WERI-Rb-1 (cell line): ENCODE measurements at regions not wholly inside any gene's neighbourhood (a gene's known extent, or its start where the extent isn't known, plus 50 kb on each side); places are given as distances from the start of the nearest gene placed in this dataset.
A peak's percentile ranks its signal among the peaks of the same experiment; 100 is the strongest.

Experiments used
- DNase-seq: peaks from one replicate; pipeline ENCODE4 v3.0.0-alpha.2; 2020
- H3K27ac ChIP-seq: fragments of 250-450 bp; sonication (Bioruptor Pico); 2 replicates; pipeline ENCODE4 v1.5.1; 2020; ENCODE audit warnings: mild to moderate bottlenecking, moderate library complexity
- H3K27me3 ChIP-seq: fragments of 250-450 bp; sonication (Bioruptor Pico); 2 replicates; pipeline ENCODE4 v1.5.1; 2021; ENCODE audit warnings: mild to moderate bottlenecking, low read depth, moderate library complexity; ENCODE audit not compliant: insufficient read depth, severe bottlenecking
- H3K36me3 ChIP-seq: fragments of 250-450 bp; sonication (Bioruptor Pico); 2 replicates; pipeline ENCODE4 v1.5.1; 2020; ENCODE audit warnings: mild to moderate bottlenecking, moderate library complexity
- H3K4me3 ChIP-seq: 2 replicates; pipeline ENCODE4 v1.5.1; 2011; ENCODE audit warnings: low read depth, mild to moderate bottlenecking, control low read depth, low read length
- H3K9me3 ChIP-seq: fragments of 250-450 bp; sonication (Bioruptor Pico); 2 replicates; pipeline ENCODE4 v1.5.1; 2021; ENCODE audit warnings: mild to moderate bottlenecking, moderate library complexity; ENCODE audit not compliant: severe bottlenecking
- TF ChIP-seq, protein P1 (sequence below): IDR thresholded peaks from 2 replicates; pipeline ENCODE4 v1.5.1; 2011; ENCODE audit warnings: low read depth, mild to moderate bottlenecking, control low read depth, inconsistent platforms, low read length

DNA sequence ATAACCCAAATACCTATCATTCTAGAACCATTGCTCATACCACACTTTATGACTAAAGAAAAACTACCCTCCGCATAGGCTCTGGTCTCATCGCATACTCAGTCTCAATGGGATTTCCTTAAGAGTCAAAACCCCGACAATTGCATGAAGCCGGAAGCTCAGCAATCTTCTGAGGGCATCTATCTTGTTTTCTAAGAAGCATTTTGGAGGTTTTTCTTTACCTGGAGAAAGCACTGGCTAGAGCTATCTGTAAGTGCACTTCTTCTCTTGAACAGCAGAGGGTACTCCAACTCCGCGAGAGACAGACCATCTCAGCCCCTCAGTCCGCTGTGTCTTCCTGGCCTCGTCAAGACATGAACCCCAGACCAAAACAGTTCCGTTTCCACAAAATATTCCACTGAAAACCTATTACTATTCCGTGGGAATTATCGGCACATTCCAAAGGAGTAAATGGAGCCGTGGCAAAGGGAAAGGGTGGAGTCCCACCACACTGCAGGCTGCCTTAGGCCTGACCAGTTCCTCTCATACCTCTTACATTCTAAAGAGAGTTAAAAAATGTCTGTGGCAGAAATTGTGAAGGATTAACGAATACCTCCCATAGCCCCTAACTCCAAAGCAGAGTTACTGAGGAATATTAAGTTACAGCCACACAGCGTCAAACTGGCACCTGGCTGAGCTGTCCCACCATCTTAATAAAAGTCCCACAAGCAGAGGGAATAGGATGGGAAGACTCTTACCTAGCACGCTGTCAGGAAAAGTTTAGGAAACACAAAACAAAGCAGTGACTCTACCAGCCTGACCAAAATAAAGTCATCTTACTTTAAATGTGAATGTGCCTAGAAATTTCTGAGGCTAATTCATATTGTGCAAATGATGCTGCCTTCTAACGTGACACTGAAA lies 325.6 kb upstream of the VRK2 start:
- Histone ChIP-seq H3K27me3 (no peaks in the 10 kb centered on the region), H3K36me3 (no peaks in the 10 kb centered on the region), H3K27ac (no peak overlapping the region), H3K9me3 (no peaks in the 10 kb centered on the region), H3K4me3 (no peak overlapping the region)
- TF ChIP-seq, protein P1, sequence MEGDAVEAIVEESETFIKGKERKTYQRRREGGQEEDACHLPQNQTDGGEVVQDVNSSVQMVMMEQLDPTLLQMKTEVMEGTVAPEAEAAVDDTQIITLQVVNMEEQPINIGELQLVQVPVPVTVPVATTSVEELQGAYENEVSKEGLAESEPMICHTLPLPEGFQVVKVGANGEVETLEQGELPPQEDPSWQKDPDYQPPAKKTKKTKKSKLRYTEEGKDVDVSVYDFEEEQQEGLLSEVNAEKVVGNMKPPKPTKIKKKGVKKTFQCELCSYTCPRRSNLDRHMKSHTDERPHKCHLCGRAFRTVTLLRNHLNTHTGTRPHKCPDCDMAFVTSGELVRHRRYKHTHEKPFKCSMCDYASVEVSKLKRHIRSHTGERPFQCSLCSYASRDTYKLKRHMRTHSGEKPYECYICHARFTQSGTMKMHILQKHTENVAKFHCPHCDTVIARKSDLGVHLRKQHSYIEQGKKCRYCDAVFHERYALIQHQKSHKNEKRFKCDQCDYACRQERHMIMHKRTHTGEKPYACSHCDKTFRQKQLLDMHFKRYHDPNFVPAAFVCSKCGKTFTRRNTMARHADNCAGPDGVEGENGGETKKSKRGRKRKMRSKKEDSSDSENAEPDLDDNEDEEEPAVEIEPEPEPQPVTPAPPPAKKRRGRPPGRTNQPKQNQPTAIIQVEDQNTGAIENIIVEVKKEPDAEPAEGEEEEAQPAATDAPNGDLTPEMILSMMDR, result peak; percentile 97
- DNase-seq, result peak; percentile 67

DNA sequence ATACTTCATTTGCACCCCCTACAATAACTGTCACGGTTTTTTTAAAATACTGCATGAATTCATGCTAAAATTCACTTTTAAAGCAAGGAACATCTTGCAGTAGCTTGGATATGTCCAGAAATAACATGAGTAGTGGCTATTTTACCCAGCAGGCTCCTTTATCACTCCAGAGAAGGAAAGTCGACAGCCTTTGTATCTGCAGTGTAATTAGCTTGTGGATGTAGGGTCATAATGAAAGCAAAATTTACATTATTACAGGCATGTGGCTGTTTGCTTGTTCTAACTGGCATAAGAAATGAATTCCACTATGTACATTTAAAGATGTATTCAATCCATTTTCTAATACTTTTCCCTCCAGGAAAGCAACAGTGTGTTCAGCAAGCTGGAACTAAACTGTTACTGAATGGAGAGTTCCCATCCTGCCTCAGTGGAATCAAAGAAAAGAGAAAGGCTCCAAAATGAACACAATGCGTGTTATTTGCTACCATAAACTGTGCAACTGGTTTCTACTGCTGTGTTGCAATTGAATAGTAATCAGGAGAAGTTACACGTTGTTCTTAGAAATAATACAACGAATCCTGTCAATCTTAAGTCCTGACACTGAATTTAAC lies 321.2 kb upstream of the VRK2 start:
- no peak for DNase-seq
- no peaks in the 10 kb centered on the region for H3K36me3 ChIP-seq
- H3K27ac ChIP-seq, result no peak overlapping the region
- TF ChIP-seq, protein P1, result no peak
- H3K9me3 ChIP-seq, result no peaks in the 10 kb centered on the region
- H3K4me3 ChIP-seq, result no peak overlapping the region
- no peaks in the 10 kb centered on the region for H3K27me3 ChIP-seq

DNA sequence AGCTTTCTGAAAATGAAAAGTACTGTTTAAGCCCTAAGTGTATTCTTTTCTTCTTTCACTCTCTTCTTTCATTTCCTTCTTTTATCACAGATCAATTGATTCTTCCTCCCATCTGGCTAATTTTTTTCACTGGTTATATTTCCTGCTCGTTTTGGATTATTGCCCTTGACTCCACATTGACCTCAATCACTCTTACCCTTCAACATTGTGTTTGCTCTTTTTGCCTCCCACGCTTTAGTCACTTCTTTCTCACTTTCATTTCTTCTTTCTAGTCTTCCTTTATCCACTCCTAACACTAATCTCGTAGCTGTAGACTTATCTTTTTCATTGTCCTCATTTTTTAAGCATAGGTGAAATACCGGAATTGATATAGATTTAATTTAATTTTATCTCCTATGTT lies 320.3 kb upstream of the VRK2 start:
- Histone ChIP-seq H3K9me3 (no peaks in the 10 kb centered on the region), H3K27me3 (no peaks in the 10 kb centered on the region), H3K36me3 (no peaks in the 10 kb centered on the region), H3K4me3 (no peak overlapping the region), H3K27ac (no peak overlapping the region)
- TF ChIP-seq, protein P1, result no peak
- no peak for DNase-seq

DNA sequence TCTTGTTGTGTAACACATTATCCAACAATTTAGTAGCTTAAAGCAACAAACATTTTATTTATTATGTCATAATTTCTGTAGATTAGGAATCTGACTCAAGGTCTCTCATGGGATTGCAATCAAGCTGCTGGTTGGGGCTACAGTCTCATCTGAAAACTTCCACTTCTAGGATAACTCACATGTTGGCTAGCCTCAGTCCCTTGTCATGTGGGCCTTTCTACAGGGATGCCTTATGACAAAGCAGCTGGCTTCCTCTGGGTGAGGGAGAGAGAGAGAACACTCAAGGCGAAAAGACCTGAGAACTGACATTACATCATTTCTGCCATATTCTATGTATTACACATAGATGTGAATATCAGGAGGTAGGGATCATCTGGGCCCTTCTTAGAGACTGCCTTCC lies 317.9 kb upstream of the VRK2 start:
- DNase-seq, result no peak
- TF ChIP-seq, protein P1, result no peak
- H3K9me3 ChIP-seq, result no peaks in the 10 kb centered on the region

DNA sequence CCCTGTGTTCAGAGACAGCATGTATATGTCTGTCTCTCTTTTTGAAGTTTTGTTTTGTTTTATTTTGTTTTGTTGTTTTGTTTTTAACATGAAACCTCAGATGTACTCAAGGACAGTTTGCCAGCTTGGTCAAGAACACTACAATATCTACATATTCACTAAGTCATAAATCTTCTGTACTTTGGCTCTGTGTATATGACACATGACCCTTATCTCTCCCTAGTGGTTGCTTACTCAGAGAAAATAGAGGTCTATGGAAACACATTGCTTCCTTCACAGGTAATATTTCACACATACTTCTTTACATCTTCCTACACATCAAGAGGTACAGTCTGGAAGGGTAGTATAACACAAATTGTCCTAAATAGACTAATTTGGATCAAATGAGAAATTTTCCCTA lies 312.6 kb upstream of the VRK2 start:
- no peak overlapping the region for H3K4me3 ChIP-seq
- no peak for DNase-seq
- TF ChIP-seq, protein P1, result no peak

More for the DNA sequence above, 317.9 kb upstream of the VRK2 start:
- Histone ChIP-seq H3K4me3 (no peak overlapping the region), H3K36me3 (no peaks in the 10 kb centered on the region), H3K27me3 (no peaks in the 10 kb centered on the region), H3K27ac (no peak overlapping the region)

More for the DNA sequence above, 312.6 kb upstream of the VRK2 start:
- H3K27me3 ChIP-seq, result no peaks in the 10 kb centered on the region
- H3K27ac ChIP-seq, result no peak overlapping the region
- H3K36me3 ChIP-seq, result no peaks in the 10 kb centered on the region
- no peaks in the 10 kb centered on the region for H3K9me3 ChIP-seq
